ENCODE measurements at regions not wholly inside any gene's neighbourhood (a gene's known extent, or its start where the extent isn't known, plus 50 kb on each side); places are given as distances from the start of the nearest gene placed in this dataset.

- TF ChIP-seq, protein P1, sequence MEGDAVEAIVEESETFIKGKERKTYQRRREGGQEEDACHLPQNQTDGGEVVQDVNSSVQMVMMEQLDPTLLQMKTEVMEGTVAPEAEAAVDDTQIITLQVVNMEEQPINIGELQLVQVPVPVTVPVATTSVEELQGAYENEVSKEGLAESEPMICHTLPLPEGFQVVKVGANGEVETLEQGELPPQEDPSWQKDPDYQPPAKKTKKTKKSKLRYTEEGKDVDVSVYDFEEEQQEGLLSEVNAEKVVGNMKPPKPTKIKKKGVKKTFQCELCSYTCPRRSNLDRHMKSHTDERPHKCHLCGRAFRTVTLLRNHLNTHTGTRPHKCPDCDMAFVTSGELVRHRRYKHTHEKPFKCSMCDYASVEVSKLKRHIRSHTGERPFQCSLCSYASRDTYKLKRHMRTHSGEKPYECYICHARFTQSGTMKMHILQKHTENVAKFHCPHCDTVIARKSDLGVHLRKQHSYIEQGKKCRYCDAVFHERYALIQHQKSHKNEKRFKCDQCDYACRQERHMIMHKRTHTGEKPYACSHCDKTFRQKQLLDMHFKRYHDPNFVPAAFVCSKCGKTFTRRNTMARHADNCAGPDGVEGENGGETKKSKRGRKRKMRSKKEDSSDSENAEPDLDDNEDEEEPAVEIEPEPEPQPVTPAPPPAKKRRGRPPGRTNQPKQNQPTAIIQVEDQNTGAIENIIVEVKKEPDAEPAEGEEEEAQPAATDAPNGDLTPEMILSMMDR (conservative IDR thresholded peaks at IDR 0.05 in 1 of 2, IDR thresholded peaks at IDR 0.05 in 1 of 2; ENCODE audit: extremely low read depth in 1 of 2, insufficient read depth in 1 of 2, low read depth in 1 of 2, low read length in 2 of 2) = no peak
- TF ChIP-seq EZH2 (IDR thresholded peaks at IDR 0.05; ENCODE audit: borderline replicate concordance, low read length) = no peak
Observed at GRCh38 chr13:73737214-73737613, 397.0 kb downstream of the KLF12 start.

Data from mammary epithelial cell (primary cell).